COR-L47 (cell line): ENCODE measurements at regions not wholly inside any gene's neighbourhood (a gene's known extent, or its start where the extent isn't known, plus 50 kb on each side); places are given as distances from the start of the nearest gene placed in this dataset.
"Not testable (repeated sequence)": the region's sequence is repeated elsewhere in the genome, so short reads cannot be mapped to it uniquely, and the experiment has no call there.

Experiments used
- DNase-seq: peaks from one replicate; lab custom pipeline; 2025; lab: John Stamatoyannopoulos, UW

- no peak for DNase-seq
Observed at GRCh38 chr11:34830648-34831047, 85.5 kb downstream of the APIP start.

- no peak for DNase-seq
Observed at GRCh38 chr11:34830035-34830434, 86.1 kb downstream of the APIP start.

- DNase-seq, result no peak
Observed at GRCh38 chr11:34827228-34827627, 89.0 kb downstream of the APIP start.

GRCh38 chr11:34826384-34826726 is 89.8 kb downstream of the APIP start:
- DNase-seq, result no peak

- DNase-seq, result no peak
Observed at GRCh38 chr11:34825670-34826383, 90.4 kb downstream of the APIP start.

- DNase-seq, result no peak
Observed at GRCh38 chr11:34825315-34825669, 90.9 kb downstream of the APIP start.

- no peak for DNase-seq
Observed at GRCh38 chr11:34824425-34824824, 91.8 kb downstream of the APIP start.

- DNase-seq, result no peak
Observed at GRCh38 chr11:34823639-34824038, 92.5 kb downstream of the APIP start.

GRCh38 chr11:34823197-34823596 is 93.0 kb downstream of the APIP start:
- no peak for DNase-seq

- no peak for DNase-seq
Observed at GRCh38 chr11:34819740-34820482, 96.3 kb downstream of the APIP start.

GRCh38 chr11:34817812-34818211 is 98.4 kb downstream of the APIP start:
- DNase-seq, result not testable (repeated sequence)

GRCh38 chr11:34816698-34817213 is 99.4 kb downstream of the APIP start:
- no peak for DNase-seq

- DNase-seq, result no peak
Observed at GRCh38 chr11:34812905-34813576, 103.1 kb downstream of the APIP start.

GRCh38 chr11:34811858-34812257 is 104.3 kb downstream of the APIP start:
- DNase-seq, result no peak

GRCh38 chr11:34810107-34810562 is 106.0 kb downstream of the APIP start:
- DNase-seq, result no peak

GRCh38 chr11:34809191-34810106 is 106.7 kb downstream of the APIP start:
- no peak for DNase-seq

GRCh38 chr11:34806875-34807274 is 109.3 kb downstream of the APIP start:
- no peak for DNase-seq

GRCh38 chr11:34805937-34806336 is 110.2 kb downstream of the APIP start:
- no peak for DNase-seq

GRCh38 chr11:34799848-34800247 is 116.3 kb downstream of the APIP start:
- DNase-seq, result no peak

GRCh38 chr11:34798985-34799384 is 117.2 kb downstream of the APIP start:
- DNase-seq, result peak; percentile 46

- DNase-seq, result not testable (repeated sequence)
Observed at GRCh38 chr11:34797497-34797896, 118.7 kb downstream of the APIP start.

- no peak for DNase-seq
Observed at GRCh38 chr11:34795641-34796040, 120.5 kb downstream of the APIP start.
